SK-N-MC (cell line): ENCODE measurements at regions not wholly inside any gene's neighbourhood (a gene's known extent, or its start where the extent isn't known, plus 50 kb on each side); places are given as distances from the start of the nearest gene placed in this dataset.

ENCODE experiments used
- EZH2 ChIP-seq: fragments of 200-600 bp; sonication (generic); IDR thresholded peaks from one replicate; pipeline ENCODE4 v1.6.1; 2017; ENCODE audit warnings: antibody characterized with exemption
- POLR2AphosphoS5 ChIP-seq: IDR thresholded peaks from 2 replicates; pipeline ENCODE4 v1.6.1; 2012; ENCODE audit warnings: mild to moderate bottlenecking, low read depth, low read length, borderline replicate concordance

- TF ChIP-seq EZH2 = no peak
- TF ChIP-seq POLR2AphosphoS5 = no peak
These were observed 66.8 kb upstream of the SEC11C start for GRCh38 chr18:59072727-59073421.
